HG02759 (cell line): ENCODE measurements at regions not wholly inside any gene's neighbourhood (a gene's known extent, or its start where the extent isn't known, plus 50 kb on each side); places are given as distances from the start of the nearest gene placed in this dataset.

Experiments used
- ATAC-seq: cut with Tn5 transposase; IDR thresholded peaks from one replicate; pipeline ENCODE4 v1.9.1; 2021; ENCODE audit warnings: mild to moderate bottlenecking, moderate library complexity; ENCODE audit not compliant: unreplicated experiment

- no peak for ATAC-seq
Measured at GRCh38 chr20:24894488-24894887, 54.6 kb upstream of the CST7 start.

DNA sequence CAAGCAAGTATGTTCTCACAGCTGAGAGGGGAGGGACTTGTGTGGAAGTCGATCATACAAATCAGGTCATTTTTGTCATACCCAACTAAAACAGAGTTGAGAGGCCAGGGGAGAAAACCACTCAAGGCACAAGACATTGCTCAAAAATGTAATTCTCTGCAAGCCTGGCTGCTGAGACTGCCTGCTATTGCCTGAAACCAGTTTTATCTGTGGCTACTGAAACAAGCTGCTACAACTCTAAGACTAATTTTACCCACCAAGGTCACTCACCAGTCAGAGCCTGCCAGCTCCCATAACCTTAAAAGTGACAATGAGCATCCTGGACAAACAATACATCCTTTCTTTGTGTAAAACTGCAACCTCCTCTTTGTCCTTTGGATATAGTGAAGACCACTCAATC lies 54.1 kb upstream of the CST7 start:
- ATAC-seq: no peak

DNA sequence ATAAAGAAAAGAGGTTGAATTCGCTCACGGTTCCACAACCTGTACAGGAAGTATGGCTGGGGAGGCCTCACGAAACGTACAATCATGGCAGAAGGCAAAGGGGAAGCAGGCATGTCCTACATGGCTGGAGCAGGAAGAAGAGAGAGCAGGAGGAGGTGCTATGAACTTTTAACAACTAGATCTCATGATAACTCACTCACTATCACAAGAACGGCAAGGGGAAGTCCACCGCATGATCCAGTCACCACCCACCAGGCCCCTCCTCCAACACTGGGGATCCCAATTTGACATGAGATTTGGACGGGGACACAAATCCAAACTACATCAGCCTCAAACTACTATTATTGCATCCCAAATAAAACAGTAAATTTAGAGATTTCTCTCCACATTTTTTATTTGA lies 53.6 kb upstream of the CST7 start:
- ATAC-seq: no peak

DNA sequence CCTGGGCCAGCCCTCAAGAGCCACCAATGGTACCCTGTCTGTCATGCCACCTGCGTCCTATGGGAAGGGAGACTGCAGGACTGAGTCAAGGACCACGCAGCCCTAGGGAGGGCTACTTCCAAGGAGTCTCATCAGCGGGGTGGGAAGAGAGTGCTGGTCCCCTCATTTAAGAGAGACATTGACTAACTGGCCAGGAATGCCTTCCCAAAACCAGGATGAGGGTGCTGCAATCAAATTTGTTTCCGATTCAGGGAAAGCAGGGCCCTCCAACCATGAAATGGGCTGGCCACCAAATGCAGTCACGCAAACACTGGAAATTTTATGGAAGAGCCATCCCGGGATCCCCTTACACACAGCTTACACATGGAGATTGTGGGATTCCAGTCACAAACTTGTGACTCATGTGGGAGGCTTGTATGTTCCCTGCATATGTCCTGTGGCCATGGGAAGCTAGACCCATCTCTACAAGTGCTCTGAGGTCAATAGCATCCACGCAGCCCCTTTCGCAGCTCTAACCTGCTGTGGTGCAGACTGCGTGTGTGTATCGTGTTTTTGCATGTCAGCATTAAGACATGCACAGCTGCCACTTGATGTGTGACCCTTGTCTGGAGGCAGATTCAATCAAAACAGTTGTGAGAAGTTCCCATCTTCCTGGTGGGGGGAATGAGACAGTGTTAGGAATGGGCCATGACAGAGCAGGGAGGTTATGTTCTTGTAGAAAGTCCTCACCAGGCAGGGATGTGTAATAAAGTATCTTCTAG lies 53.0 kb upstream of the CST7 start:
- ATAC-seq: no peak

GRCh38 chr20:24896984-24897383 lies 52.1 kb upstream of the CST7 start:
- no peak for ATAC-seq

GRCh38 chr20:24897974-24898373 lies 51.1 kb upstream of the CST7 start:
- ATAC-seq: no peak

DNA sequence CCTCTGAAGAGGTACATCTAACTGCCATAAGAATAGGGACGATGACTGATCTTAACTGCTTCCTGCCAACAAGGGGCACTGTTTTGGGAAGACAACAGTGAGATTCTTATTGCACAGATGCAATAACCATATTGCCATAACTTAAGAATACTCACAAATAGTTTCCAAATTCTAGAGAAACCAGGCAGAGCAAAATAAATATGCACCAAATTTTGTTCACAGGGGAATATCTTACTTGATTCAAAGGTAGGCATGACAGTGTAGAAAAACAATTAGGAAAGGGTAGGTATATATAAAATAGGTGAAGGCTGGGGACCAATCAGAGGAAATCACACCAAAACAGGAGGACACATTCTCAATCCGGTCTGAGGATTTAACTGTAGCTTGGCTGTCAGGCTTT lies 49.9 kb upstream of the CST7 start:
- no peak for ATAC-seq
